Retinal pigment epithelial cell (primary cell): ENCODE measurements at regions not wholly inside any gene's neighbourhood (a gene's known extent, or its start where the extent isn't known, plus 50 kb on each side); places are given as distances from the start of the nearest gene placed in this dataset.

Experiments used
- DNase-seq: peaks from one replicate; pipeline ENCODE4 v3.0.0-alpha.2; 2010; ENCODE audit warnings: low read depth
- H3K4me3 ChIP-seq: 2 replicates; pipeline ENCODE4 v1.5.1; 2011; ENCODE audit warnings: mild to moderate bottlenecking, low read length, control low read depth, moderate library complexity
- TF ChIP-seq, protein P1 (sequence below): conservative IDR thresholded peaks from 2 replicates; pipeline ENCODE4 v1.5.1; 2011; ENCODE audit warnings: low read depth, low read length, control low read depth, inconsistent platforms

DNA sequence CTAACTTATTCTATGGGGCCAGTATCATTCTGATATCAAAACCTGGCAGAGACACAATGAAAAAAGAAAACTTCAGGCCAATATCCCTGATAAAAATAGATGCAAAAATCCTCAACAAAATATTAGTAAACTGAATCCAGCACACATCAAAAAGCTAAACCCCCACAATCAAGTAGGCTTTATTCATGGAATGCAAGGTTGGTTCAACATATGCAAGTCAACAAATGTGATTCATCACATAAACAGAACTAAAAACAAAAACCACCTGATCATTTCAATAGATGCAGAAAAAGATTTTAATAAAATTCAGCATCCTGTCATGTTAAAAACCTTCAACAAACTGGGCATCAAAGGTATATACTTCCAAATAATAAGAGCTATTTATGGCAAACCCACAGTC, 133.9 kb upstream of the SSTR4 start:
- no peak for DNase-seq
- TF ChIP-seq, protein P1, sequence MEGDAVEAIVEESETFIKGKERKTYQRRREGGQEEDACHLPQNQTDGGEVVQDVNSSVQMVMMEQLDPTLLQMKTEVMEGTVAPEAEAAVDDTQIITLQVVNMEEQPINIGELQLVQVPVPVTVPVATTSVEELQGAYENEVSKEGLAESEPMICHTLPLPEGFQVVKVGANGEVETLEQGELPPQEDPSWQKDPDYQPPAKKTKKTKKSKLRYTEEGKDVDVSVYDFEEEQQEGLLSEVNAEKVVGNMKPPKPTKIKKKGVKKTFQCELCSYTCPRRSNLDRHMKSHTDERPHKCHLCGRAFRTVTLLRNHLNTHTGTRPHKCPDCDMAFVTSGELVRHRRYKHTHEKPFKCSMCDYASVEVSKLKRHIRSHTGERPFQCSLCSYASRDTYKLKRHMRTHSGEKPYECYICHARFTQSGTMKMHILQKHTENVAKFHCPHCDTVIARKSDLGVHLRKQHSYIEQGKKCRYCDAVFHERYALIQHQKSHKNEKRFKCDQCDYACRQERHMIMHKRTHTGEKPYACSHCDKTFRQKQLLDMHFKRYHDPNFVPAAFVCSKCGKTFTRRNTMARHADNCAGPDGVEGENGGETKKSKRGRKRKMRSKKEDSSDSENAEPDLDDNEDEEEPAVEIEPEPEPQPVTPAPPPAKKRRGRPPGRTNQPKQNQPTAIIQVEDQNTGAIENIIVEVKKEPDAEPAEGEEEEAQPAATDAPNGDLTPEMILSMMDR = no peak
- H3K4me3 ChIP-seq = no peak overlapping the region

DNA sequence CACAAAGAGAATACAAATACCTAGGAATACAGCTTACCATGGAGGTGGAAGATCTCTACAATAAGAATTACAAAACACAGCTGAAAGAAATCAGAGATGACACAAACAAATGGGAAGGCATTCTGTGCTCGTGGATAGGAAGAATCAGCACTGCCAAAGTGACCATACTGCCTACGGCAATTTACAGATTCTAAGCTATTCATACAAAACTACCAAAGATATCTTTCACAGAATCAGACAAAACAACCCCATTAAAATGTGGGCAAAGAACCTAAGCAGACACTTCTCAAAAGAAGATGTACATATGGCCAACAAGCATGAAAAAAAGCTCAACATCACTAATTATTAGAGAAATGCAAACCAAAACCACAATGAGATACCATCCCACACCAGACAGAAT, 133.2 kb upstream of the SSTR4 start:
- no peak overlapping the region for H3K4me3 ChIP-seq
- TF ChIP-seq, protein P1 = no peak
- no peak for DNase-seq

DNA sequence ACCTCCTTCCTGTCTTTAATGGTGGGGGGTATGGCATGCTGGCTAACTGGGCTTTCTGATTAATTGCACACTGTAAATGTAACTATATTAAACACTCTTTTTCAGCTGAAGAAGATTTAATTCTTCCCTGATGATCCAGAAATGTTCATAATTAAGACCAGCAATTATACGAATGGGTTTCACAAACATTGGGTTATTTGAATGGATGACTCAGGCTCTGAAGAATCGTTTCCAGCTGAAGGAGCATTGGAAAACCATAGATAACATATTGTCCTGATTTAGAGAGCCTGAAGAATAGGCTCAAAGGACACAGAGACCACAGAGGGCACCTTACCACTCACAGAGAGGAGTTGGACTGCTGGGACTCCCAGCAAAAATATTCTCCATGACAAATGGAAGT, 130.7 kb upstream of the SSTR4 start:
- DNase-seq = no peak
- H3K4me3 ChIP-seq = no peak overlapping the region
- TF ChIP-seq, protein P1 = no peak

GRCh38 chr20:22904905-22905304, 130.2 kb upstream of the SSTR4 start:
- DNase-seq = no peak
- H3K4me3 ChIP-seq = no peak overlapping the region
- TF ChIP-seq, protein P1 = no peak

DNA sequence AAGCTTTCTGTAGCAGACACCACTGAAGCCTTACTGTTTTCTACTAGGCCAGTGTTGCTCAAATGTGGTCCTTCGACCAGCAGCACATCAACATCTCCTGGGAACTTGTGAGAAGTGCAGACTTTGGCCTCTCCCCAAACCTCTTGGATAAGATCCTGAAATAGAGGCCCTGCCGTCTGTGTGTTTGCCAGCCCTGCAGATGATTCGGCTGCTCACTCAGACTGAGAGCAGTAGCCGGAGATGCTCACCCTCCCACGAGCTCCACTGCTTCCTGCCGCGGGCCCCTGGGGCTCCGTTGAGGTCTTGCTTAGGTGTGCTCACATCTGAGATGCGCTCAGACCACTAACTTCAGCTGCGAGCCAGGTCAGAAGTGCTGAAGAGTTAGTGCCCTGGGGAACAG, 129.5 kb upstream of the SSTR4 start:
- H3K4me3 ChIP-seq = no peak overlapping the region
- TF ChIP-seq, protein P1 = no peak
- no peak for DNase-seq

DNA sequence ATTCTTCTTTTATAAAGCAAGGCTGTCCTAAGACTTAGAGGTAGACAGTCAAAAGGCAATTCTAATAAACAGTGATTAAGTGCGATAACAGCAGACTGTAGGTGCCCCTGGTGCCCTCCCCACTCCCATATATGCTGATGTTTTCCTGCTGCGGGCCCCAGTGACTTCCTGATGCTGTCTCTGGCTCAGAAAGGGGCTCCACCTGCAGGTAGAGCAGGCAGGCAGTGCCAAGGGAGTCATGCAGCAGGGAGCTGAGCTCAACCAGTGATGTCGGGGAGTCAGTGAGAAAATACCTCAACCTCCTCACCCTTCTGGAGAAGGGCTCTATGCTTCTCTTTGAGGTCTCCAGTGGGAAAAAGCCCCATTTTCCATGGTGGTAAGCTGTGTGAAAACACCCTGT, 126.7 kb upstream of the SSTR4 start:
- DNase-seq = no peak
- no peak overlapping the region for H3K4me3 ChIP-seq
- TF ChIP-seq, protein P1 = no peak

DNA sequence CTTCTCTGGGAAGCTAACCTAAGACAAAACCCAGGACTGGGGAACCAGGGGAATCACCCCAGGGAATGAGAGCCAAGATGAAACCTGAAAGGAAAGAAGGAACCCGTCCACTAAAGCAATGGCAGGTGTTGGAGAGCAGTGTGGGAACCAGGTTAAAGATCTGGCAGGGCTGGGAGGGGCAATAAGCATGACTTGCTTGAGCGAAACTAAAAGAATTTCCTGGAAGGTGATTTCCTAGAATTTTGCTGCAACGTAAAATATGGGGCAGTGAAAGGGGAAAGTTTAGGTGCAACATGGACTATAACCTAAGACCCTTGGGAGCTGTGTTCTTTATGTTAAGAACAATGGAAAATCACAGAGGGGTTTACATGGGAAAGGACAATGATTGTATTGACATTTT, 126.2 kb upstream of the SSTR4 start:
- DNase-seq = no peak
- no peak overlapping the region for H3K4me3 ChIP-seq
- TF ChIP-seq, protein P1 = no peak
